ENCODE measurements at regions not wholly inside any gene's neighbourhood (a gene's known extent, or its start where the extent isn't known, plus 50 kb on each side); places are given as distances from the start of the nearest gene placed in this dataset.

DNA sequence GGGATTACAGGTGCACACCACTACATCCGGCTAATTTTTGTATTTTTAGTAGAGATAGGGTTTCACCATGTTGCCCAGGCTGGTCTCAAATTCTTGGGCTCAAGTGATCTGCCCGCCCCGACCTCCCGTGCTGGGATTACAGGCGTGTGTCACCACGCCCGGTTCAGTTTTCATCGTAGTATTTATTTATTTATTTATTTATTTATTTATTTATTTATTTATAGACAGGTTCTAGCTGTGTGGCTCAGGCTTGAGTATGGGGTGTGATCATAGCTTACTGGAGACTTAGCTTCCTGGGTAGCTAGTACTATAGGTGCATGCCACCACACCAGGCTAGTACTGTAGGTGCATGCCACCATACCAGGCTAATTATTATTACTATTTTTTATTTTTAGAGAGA, 64.1 kb upstream of the STOX2 start:
- TF ChIP-seq EZH2 (IDR thresholded peaks at IDR 0.05; ENCODE audit: insufficient read depth, poor library complexity, severe bottlenecking): no peak
- TF ChIP-seq EZH2phosphoT487 (IDR thresholded peaks at IDR 0.05; ENCODE audit: insufficient read depth, low read depth): no peak

All from GM23248 (cell line).